WTC11 (cell line): ENCODE measurements at regions not wholly inside any gene's neighbourhood (a gene's known extent, or its start where the extent isn't known, plus 50 kb on each side); places are given as distances from the start of the nearest gene placed in this dataset.

ENCODE experiments used
- ATAC-seq: fragments of 200-7000 bp; cut with Tn5 transposase; 2 replicates; pipeline ENCODE4 v1.10.0; 2021; ENCODE audit warnings: mild to moderate bottlenecking, moderate library complexity
- CTCF ChIA-PET: fragments of 300-600 bp; sonication (Branson Sonifier 250); formaldehyde crosslinking; loops from one replicate; lab custom pipeline; 2021; ENCODE audit warnings: antibody characterized with exemption; lab: Charles Lee
- POLR2A ChIA-PET: fragments of 350-600 bp; sonication (Branson Sonifier 250); formaldehyde crosslinking; loops from one replicate; lab custom pipeline; 2021; ENCODE audit warnings: antibody characterized with exemption; lab: Charles Lee
- DNase-seq: peaks from one replicate; pipeline ENCODE4 v3.0.0; 2021; ENCODE audit warnings: low spot score
- H3K27ac Mint-ChIP-seq: 2 replicates; pipeline ENCODE4 v1.8.0; 2021; ENCODE audit warnings: mixed read lengths
- H3K27me3 Mint-ChIP-seq: 2 replicates; pipeline ENCODE4 v1.8.0; 2021; ENCODE audit warnings: low read depth, mild to moderate bottlenecking, moderate library complexity, mixed read lengths
- H3K36me3 Mint-ChIP-seq: 2 replicates; pipeline ENCODE4 v1.8.0; 2021; ENCODE audit warnings: mixed read lengths
- H3K4me1 Mint-ChIP-seq: 2 replicates; pipeline ENCODE4 v1.8.0; 2022; ENCODE audit warnings: mixed read lengths
- H3K4me3 Mint-ChIP-seq: 2 replicates; pipeline ENCODE4 v1.8.0; 2021; ENCODE audit warnings: mild to moderate bottlenecking, moderate library complexity, mixed read lengths
- H3K9me3 Mint-ChIP-seq: 2 replicates; pipeline ENCODE4 v1.8.0; 2021; ENCODE audit warnings: mixed read lengths
- ETV6 ChIP-seq: sonication (generic); formaldehyde crosslinking; IDR thresholded peaks from 2 replicates; pipeline ENCODE4 v1.8.1; 2022; ENCODE audit warnings: mild to moderate bottlenecking, missing genetic modification reagents
- KAT7 ChIP-seq: sonication (generic); formaldehyde crosslinking; IDR thresholded peaks from 2 replicates; pipeline ENCODE4 v1.8.1; 2023; ENCODE audit warnings: missing genetic modification reagents, mild to moderate bottlenecking, borderline replicate concordance
- MYBL2 ChIP-seq: sonication (generic); formaldehyde crosslinking; IDR thresholded peaks from 2 replicates; pipeline ENCODE4 v1.8.1; 2023; ENCODE audit warnings: mild to moderate bottlenecking, moderate library complexity, missing genetic modification reagents
- NFATC4 ChIP-seq: fragments of 250-450 bp; sonication (Bioruptor Pico); IDR thresholded peaks from 2 replicates; pipeline ENCODE4 v1.9.0; 2021; ENCODE audit warnings: mild to moderate bottlenecking
- NFE2L1 ChIP-seq: sonication (generic); formaldehyde crosslinking; IDR thresholded peaks from 2 replicates; pipeline ENCODE4 v1.8.1; 2023; ENCODE audit warnings: missing genetic modification reagents
- NFYB ChIP-seq: sonication (generic); formaldehyde crosslinking; conservative IDR thresholded peaks from 2 replicates; pipeline ENCODE4 v1.8.0; 2022; ENCODE audit warnings: low read depth, missing genetic modification reagents
- NR1H2 ChIP-seq: sonication (generic); formaldehyde crosslinking; IDR thresholded peaks from 2 replicates; pipeline ENCODE4 v1.9.0; 2021; ENCODE audit warnings: mild to moderate bottlenecking, moderate library complexity, missing genetic modification reagents
- NR2C2 ChIP-seq: sonication (generic); formaldehyde crosslinking; IDR thresholded peaks from 2 replicates; pipeline ENCODE4 v1.8.0; 2022; ENCODE audit warnings: mild to moderate bottlenecking, missing genetic modification reagents
- OVOL2 ChIP-seq: fragments of 250-450 bp; sonication (Bioruptor Pico); IDR thresholded peaks from 2 replicates; pipeline ENCODE4 v1.9.0; 2021; ENCODE audit warnings: mild to moderate bottlenecking, borderline replicate concordance
- RELA ChIP-seq: sonication (generic); formaldehyde crosslinking; IDR thresholded peaks from 2 replicates; pipeline ENCODE4 v1.8.1; 2022; ENCODE audit warnings: missing genetic modification reagents, mild to moderate bottlenecking, borderline replicate concordance
- TCF7 ChIP-seq: sonication (generic); formaldehyde crosslinking; IDR thresholded peaks from 2 replicates; pipeline ENCODE4 v1.8.0; 2022; ENCODE audit warnings: mild to moderate bottlenecking, low read depth, missing genetic modification reagents, moderate library complexity
- TEAD4 ChIP-seq: sonication (generic); formaldehyde crosslinking; IDR thresholded peaks from 2 replicates; pipeline ENCODE4 v1.8.0; 2022; ENCODE audit warnings: mild to moderate bottlenecking, missing genetic modification reagents
- ZNF317 ChIP-seq: sonication (generic); formaldehyde crosslinking; IDR thresholded peaks from 2 replicates; pipeline ENCODE4 v1.8.1; 2023; ENCODE audit warnings: low read depth, mild to moderate bottlenecking, moderate library complexity, missing genetic modification reagents, borderline replicate concordance
- ZNF396 ChIP-seq: fragments of 250-450 bp; sonication (Bioruptor Pico); IDR thresholded peaks from 2 replicates; pipeline ENCODE4 v1.8.0; 2021; ENCODE audit warnings: mild to moderate bottlenecking, moderate library complexity, borderline replicate concordance
- ZNF671 ChIP-seq: fragments of 250-450 bp; sonication (Bioruptor Pico); IDR thresholded peaks from 2 replicates; pipeline ENCODE4 v1.8.0; 2021; ENCODE audit warnings: mild to moderate bottlenecking
- TF ChIP-seq, protein P1 (sequence below): sonication (generic); formaldehyde crosslinking; IDR thresholded peaks from 2 replicates; pipeline ENCODE4 v1.8.0; 2022; ENCODE audit warnings: mild to moderate bottlenecking, missing genetic modification reagents
- TF ChIP-seq, protein P2 (sequence below): fragments of 250-450 bp; sonication (Bioruptor Pico); IDR thresholded peaks from 2 replicates; pipeline ENCODE4 v1.9.0; 2021; ENCODE audit warnings: mild to moderate bottlenecking
- TF ChIP-seq, protein P3 (sequence below): sonication (generic); formaldehyde crosslinking; IDR thresholded peaks from 2 replicates; pipeline ENCODE4 v1.8.1; 2023; ENCODE audit warnings: mild to moderate bottlenecking, moderate library complexity, missing genetic modification reagents
- TF ChIP-seq, protein P4 (sequence below): sonication (generic); formaldehyde crosslinking; IDR thresholded peaks from 2 replicates; pipeline ENCODE4 v1.8.1; 2022; ENCODE audit warnings: low read depth, mild to moderate bottlenecking, moderate library complexity, missing genetic modification reagents, borderline replicate concordance
- TF ChIP-seq, protein P5 (sequence below): sonication (generic); formaldehyde crosslinking; IDR thresholded peaks from 2 replicates; pipeline ENCODE4 v1.8.0; 2023; ENCODE audit warnings: missing genetic modification reagents
- TF ChIP-seq, protein P6 (sequence below): sonication (generic); formaldehyde crosslinking; conservative IDR thresholded peaks from 2 replicates; pipeline ENCODE4 v1.8.1; 2022; ENCODE audit warnings: mild to moderate bottlenecking, missing genetic modification reagents
- TF ChIP-seq, protein P7 (sequence below): sonication (generic); formaldehyde crosslinking; IDR thresholded peaks from 2 replicates; pipeline ENCODE4 v1.8.1; 2022; ENCODE audit warnings: missing genetic modification reagents, borderline replicate concordance
- TF ChIP-seq, protein P8 (sequence below): sonication (generic); formaldehyde crosslinking; IDR thresholded peaks from 2 replicates; pipeline ENCODE4 v1.8.1; 2023; ENCODE audit warnings: mild to moderate bottlenecking, missing genetic modification reagents, borderline replicate concordance

DNA sequence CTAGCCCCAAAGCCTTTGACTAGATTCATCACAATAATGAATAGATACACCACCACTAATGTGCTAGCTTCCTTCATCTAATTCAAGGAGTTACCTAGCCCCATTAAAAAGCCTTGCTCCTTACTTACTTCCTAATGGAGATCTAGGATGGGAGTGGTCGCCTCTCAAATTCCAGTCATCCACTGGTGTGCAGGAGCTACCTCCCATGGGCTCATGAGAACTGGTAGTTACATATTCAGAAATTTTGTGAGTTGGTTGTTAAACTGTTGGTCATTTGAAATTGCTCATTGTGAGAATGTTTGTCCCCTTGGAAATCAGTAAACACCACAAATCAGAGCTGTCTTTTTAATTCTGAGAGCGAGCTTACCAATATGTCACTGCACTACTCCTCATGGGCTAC is 91.7 kb upstream of the GDNF start (continued):
- TF ChIP-seq NFE2L1 (CRISPR knock-in tag) (no peak), ZNF317 (CRISPR knock-in tag) (no peak), NR2C2 (CRISPR knock-in tag) (no peak), ZNF671 (CRISPR knock-in tag) (no peak), RELA (CRISPR knock-in tag) (no peak), NFYB (no peak)

DNA sequence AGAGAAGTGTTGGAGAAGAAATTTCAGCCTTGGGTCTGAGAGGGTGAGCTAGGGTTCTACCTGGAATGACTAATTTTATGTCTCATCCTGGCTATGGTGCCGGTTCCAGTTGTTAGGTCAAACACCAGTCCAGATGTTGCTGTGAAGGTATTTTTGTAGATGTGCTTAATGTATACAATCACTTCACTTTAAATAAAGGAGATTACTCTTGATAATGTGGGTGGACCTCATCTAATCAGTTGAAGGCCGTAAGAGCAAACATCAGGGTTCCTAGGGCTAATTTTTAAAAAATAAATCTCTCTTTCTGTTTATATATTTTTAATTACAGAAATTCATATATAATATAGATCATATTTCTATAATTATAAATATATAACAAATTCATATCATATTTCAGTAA is 90.5 kb upstream of the GDNF start:
- ChIA-PET POLR2A (no interaction called here), CTCF (no interaction called here)
- TF ChIP-seq TCF7 (CRISPR knock-in tag) = no peak
- TF ChIP-seq, protein P1, sequence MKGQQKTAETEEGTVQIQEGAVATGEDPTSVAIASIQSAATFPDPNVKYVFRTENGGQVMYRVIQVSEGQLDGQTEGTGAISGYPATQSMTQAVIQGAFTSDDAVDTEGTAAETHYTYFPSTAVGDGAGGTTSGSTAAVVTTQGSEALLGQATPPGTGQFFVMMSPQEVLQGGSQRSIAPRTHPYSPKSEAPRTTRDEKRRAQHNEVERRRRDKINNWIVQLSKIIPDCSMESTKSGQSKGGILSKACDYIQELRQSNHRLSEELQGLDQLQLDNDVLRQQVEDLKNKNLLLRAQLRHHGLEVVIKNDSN = no peak
- TF ChIP-seq, protein P2, sequence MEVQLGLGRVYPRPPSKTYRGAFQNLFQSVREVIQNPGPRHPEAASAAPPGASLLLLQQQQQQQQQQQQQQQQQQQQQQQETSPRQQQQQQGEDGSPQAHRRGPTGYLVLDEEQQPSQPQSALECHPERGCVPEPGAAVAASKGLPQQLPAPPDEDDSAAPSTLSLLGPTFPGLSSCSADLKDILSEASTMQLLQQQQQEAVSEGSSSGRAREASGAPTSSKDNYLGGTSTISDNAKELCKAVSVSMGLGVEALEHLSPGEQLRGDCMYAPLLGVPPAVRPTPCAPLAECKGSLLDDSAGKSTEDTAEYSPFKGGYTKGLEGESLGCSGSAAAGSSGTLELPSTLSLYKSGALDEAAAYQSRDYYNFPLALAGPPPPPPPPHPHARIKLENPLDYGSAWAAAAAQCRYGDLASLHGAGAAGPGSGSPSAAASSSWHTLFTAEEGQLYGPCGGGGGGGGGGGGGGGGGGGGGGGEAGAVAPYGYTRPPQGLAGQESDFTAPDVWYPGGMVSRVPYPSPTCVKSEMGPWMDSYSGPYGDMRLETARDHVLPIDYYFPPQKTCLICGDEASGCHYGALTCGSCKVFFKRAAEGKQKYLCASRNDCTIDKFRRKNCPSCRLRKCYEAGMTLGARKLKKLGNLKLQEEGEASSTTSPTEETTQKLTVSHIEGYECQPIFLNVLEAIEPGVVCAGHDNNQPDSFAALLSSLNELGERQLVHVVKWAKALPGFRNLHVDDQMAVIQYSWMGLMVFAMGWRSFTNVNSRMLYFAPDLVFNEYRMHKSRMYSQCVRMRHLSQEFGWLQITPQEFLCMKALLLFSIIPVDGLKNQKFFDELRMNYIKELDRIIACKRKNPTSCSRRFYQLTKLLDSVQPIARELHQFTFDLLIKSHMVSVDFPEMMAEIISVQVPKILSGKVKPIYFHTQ = no peak
- no peak for TF ChIP-seq ZNF671 (CRISPR knock-in tag)
- TF ChIP-seq, protein P3, sequence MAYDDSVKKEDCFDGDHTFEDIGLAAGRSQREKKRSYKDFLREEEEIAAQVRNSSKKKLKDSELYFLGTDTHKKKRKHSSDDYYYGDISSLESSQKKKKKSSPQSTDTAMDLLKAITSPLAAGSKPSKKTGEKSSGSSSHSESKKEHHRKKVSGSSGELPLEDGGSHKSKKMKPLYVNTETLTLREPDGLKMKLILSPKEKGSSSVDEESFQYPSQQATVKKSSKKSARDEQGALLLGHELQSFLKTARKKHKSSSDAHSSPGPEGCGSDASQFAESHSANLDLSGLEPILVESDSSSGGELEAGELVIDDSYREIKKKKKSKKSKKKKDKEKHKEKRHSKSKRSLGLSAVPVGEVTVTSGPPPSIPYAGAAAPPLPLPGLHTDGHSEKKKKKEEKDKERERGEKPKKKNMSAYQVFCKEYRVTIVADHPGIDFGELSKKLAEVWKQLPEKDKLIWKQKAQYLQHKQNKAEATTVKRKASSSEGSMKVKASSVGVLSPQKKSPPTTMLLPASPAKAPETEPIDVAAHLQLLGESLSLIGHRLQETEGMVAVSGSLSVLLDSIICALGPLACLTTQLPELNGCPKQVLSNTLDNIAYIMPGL (CRISPR knock-in tag) = no peak
- TF ChIP-seq, protein P4, sequence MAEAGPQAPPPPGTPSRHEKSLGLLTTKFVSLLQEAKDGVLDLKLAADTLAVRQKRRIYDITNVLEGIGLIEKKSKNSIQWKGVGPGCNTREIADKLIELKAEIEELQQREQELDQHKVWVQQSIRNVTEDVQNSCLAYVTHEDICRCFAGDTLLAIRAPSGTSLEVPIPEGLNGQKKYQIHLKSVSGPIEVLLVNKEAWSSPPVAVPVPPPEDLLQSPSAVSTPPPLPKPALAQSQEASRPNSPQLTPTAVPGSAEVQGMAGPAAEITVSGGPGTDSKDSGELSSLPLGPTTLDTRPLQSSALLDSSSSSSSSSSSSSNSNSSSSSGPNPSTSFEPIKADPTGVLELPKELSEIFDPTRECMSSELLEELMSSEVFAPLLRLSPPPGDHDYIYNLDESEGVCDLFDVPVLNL (CRISPR knock-in tag) = no peak
- no peak for TF ChIP-seq MYBL2
- TF ChIP-seq, protein P5, sequence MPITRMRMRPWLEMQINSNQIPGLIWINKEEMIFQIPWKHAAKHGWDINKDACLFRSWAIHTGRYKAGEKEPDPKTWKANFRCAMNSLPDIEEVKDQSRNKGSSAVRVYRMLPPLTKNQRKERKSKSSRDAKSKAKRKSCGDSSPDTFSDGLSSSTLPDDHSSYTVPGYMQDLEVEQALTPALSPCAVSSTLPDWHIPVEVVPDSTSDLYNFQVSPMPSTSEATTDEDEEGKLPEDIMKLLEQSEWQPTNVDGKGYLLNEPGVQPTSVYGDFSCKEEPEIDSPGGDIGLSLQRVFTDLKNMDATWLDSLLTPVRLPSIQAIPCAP (CRISPR knock-in tag) = no peak
- no peak for TF ChIP-seq NFATC4
- no peak for TF ChIP-seq OVOL2
- TF ChIP-seq, protein P6, sequence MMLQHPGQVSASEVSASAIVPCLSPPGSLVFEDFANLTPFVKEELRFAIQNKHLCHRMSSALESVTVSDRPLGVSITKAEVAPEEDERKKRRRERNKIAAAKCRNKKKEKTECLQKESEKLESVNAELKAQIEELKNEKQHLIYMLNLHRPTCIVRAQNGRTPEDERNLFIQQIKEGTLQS = no peak
- TF ChIP-seq, protein P7, sequence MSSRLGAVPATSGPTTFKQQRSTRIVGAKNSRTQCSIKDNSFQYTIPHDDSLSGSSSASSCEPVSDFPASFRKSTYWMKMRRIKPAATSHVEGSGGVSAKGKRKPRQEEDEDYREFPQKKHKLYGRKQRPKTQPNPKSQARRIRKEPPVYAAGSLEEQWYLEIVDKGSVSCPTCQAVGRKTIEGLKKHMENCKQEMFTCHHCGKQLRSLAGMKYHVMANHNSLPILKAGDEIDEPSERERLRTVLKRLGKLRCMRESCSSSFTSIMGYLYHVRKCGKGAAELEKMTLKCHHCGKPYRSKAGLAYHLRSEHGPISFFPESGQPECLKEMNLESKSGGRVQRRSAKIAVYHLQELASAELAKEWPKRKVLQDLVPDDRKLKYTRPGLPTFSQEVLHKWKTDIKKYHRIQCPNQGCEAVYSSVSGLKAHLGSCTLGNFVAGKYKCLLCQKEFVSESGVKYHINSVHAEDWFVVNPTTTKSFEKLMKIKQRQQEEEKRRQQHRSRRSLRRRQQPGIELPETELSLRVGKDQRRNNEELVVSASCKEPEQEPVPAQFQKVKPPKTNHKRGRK (CRISPR knock-in tag) = no peak
- TF ChIP-seq, protein P8, sequence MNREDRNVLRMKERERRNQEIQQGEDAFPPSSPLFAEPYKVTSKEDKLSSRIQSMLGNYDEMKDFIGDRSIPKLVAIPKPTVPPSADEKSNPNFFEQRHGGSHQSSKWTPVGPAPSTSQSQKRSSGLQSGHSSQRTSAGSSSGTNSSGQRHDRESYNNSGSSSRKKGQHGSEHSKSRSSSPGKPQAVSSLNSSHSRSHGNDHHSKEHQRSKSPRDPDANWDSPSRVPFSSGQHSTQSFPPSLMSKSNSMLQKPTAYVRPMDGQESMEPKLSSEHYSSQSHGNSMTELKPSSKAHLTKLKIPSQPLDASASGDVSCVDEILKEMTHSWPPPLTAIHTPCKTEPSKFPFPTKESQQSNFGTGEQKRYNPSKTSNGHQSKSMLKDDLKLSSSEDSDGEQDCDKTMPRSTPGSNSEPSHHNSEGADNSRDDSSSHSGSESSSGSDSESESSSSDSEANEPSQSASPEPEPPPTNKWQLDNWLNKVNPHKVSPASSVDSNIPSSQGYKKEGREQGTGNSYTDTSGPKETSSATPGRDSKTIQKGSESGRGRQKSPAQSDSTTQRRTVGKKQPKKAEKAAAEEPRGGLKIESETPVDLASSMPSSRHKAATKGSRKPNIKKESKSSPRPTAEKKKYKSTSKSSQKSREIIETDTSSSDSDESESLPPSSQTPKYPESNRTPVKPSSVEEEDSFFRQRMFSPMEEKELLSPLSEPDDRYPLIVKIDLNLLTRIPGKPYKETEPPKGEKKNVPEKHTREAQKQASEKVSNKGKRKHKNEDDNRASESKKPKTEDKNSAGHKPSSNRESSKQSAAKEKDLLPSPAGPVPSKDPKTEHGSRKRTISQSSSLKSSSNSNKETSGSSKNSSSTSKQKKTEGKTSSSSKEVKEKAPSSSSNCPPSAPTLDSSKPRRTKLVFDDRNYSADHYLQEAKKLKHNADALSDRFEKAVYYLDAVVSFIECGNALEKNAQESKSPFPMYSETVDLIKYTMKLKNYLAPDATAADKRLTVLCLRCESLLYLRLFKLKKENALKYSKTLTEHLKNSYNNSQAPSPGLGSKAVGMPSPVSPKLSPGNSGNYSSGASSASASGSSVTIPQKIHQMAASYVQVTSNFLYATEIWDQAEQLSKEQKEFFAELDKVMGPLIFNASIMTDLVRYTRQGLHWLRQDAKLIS (CRISPR knock-in tag) = no peak
- TF ChIP-seq ETV6 (CRISPR knock-in tag) = no peak
- TF ChIP-seq NR1H2 (CRISPR knock-in tag) = no peak
- TF ChIP-seq TEAD4 (CRISPR knock-in tag) = no peak
- no peak for TF ChIP-seq KAT7 (CRISPR knock-in tag)
- TF ChIP-seq ZNF396 = no peak
- no peak overlapping the region for H3K27ac Mint-ChIP-seq
- peaks cover 3% of the 10 kb centered on the region for H3K27me3 Mint-ChIP-seq
- DNase-seq (no peak), ATAC-seq (no peak)
- no peaks in the 10 kb centered on the region for H3K36me3 Mint-ChIP-seq
- no peaks in the 10 kb centered on the region; the same call in 1 of the 2 replicates for H3K9me3 Mint-ChIP-seq
- peaks cover 5% of the 10 kb centered on the region; the same call in 1 of the 2 replicates for H3K4me1 Mint-ChIP-seq
- H3K4me3 Mint-ChIP-seq = no peak overlapping the region
